H1 (cell line): ENCODE measurements at regions not wholly inside any gene's neighbourhood (a gene's known extent, or its start where the extent isn't known, plus 50 kb on each side); places are given as distances from the start of the nearest gene placed in this dataset.

Source experiments
- CTCF ChIA-PET: fragments of 300-600 bp; sonication (Branson Sonifier 250); formaldehyde crosslinking; loops from one replicate; lab custom pipeline; 2021; ENCODE audit not compliant: partially characterized antibody; lab: Charles Lee
- POLR2A ChIA-PET: fragments of 300-600 bp; sonication (Branson Sonifier 250); formaldehyde crosslinking; loops from one replicate; lab custom pipeline; 2021; ENCODE audit warnings: inconsistent platforms; ENCODE audit not compliant: partially characterized antibody; lab: Charles Lee
- DNase-seq, 2 experiments: peaks; one replicate each; pipeline versions ENCODE4 v3.0.0 to v3.0.0-alpha.2; 2010 to 2022; ENCODE audit warnings: low spot score in 2 of 2, low read depth in 1 of 2, mixed read lengths in 1 of 2
- FAIRE-seq: peaks from 2 replicates; lab custom pipeline; 2011; peaks lifted over from hg19 to GRCh38; lab: Jason Lieb, UNC
- H2AFZ ChIP-seq: 2 replicates; pipeline ENCODE4 v1.8.1; 2012; ENCODE audit warnings: low read length, inconsistent platforms
- H2AK5ac ChIP-seq: 2 replicates; pipeline ENCODE4 v1.6.1; 2013; ENCODE audit warnings: low read depth, low read length
- H2BK120ac ChIP-seq: replicated peaks from 2 replicates; pipeline ENCODE3; 2013; ENCODE audit warnings: low read depth, low read length, inconsistent platforms
- H2BK12ac ChIP-seq: 2 replicates; pipeline ENCODE4 v1.6.1; 2013; ENCODE audit warnings: low read depth, low read length
- H2BK15ac ChIP-seq: 2 replicates; pipeline ENCODE4 v1.6.1; 2013; ENCODE audit warnings: low read length
- H2BK20ac ChIP-seq: 2 replicates; pipeline ENCODE4 v1.6.1; 2013; ENCODE audit warnings: low read length
- H2BK5ac ChIP-seq: 2 replicates; pipeline ENCODE4 v1.6.1; 2013; ENCODE audit warnings: low read depth, low read length
- H3K14ac ChIP-seq: 2 replicates; pipeline ENCODE4 v1.6.1; 2013; ENCODE audit warnings: inconsistent platforms; ENCODE audit not compliant: insufficient read length
- H3K18ac ChIP-seq: 2 replicates; pipeline ENCODE4 v1.6.1; 2013; ENCODE audit warnings: low read length; ENCODE audit errors: extremely low read depth
- H3K23ac ChIP-seq: 2 replicates; pipeline ENCODE4 v1.6.1; 2013; ENCODE audit warnings: inconsistent platforms; ENCODE audit not compliant: insufficient read length
- H3K23me2 ChIP-seq: 2 replicates; pipeline ENCODE4 v1.6.1; 2013; ENCODE audit warnings: low read depth, low read length
- H3K27ac ChIP-seq: 2 replicates; pipeline ENCODE4 v1.6.1; 2011; ENCODE audit warnings: low read depth, low read length, inconsistent platforms
- H3K27me3 ChIP-seq, 4 experiments: replicated peaks in 1 of 4; 1 replicate in 1 of 4; 2 replicates in 3 of 4; pipeline versions ENCODE4 v1.6.1 to v1.8.1; 2011 to 2013; ENCODE audit warnings: low read length in 3 of 4, mild to moderate bottlenecking in 3 of 4, inconsistent platforms in 2 of 4, mixed read lengths in 2 of 4, moderate library complexity in 1 of 4; ENCODE audit not compliant: control insufficient read depth in 3 of 4, insufficient read depth in 3 of 4; ENCODE audit errors: extremely low read depth in 1 of 4
- H3K36me3 ChIP-seq, 4 experiments: 2 replicates each; pipeline versions ENCODE4 v1.6.1 to v1.8.1; 2011 to 2013; ENCODE audit warnings: mild to moderate bottlenecking in 4 of 4, low read length in 3 of 4, moderate library complexity in 2 of 4, control low read depth in 1 of 4, inconsistent platforms in 1 of 4; ENCODE audit not compliant: insufficient read depth in 4 of 4, control insufficient read depth in 2 of 4
- H3K4ac ChIP-seq: replicated peaks from 2 replicates; pipeline ENCODE3; 2013; ENCODE audit warnings: low read length, low read depth, mixed read lengths, inconsistent platforms; ENCODE audit not compliant: insufficient read length
- H3K4me1 ChIP-seq, 4 experiments: replicated peaks in 1 of 4; 1 replicate in 1 of 4; 2 replicates in 3 of 4; pipeline versions ENCODE4 v1.6.1 to v1.8.1; 2011 to 2013; ENCODE audit warnings: low read length in 3 of 4, inconsistent platforms in 2 of 4, mixed read lengths in 1 of 4; ENCODE audit not compliant: insufficient read depth in 4 of 4, control insufficient read depth in 3 of 4
- H3K4me2 ChIP-seq, 2 experiments: 2 replicates each; pipeline versions ENCODE4 v1.6.1 to v1.8.1; 2011 to 2013; ENCODE audit warnings: low read depth in 2 of 2, low read length in 2 of 2, control low read depth in 1 of 2, inconsistent platforms in 1 of 2, mild to moderate bottlenecking in 1 of 2; ENCODE audit not compliant: insufficient read depth in 1 of 2
- H3K4me3 ChIP-seq, 4 experiments: fragments of 200-600, 300-600 bp in 1 of 4; sonication (generic), shearing (Covaris generic), sonication (Bioruptor Twin) in 1 of 4; 2 replicates each; pipeline versions ENCODE4 v1.5.1 to v1.8.1; 2011 to 2016; ENCODE audit warnings: low read length in 4 of 4, low read depth in 3 of 4, control low read depth in 2 of 4, inconsistent platforms in 2 of 4, mild to moderate bottlenecking in 2 of 4, mixed read lengths in 1 of 4, moderate library complexity in 1 of 4; ENCODE audit not compliant: insufficient read depth in 2 of 4; ENCODE audit errors: extremely low read depth in 1 of 4
- H3K56ac ChIP-seq: replicated peaks from 2 replicates; pipeline ENCODE3; 2013; ENCODE audit warnings: low read depth, mild to moderate bottlenecking, mixed read lengths, low read length, inconsistent platforms; ENCODE audit not compliant: insufficient read length
- H3K79me1 ChIP-seq: 2 replicates; pipeline ENCODE4 v1.6.1; 2013; ENCODE audit warnings: low read depth, low read length, control low read depth
- H3K79me2 ChIP-seq, 2 experiments: 2 replicates each; pipeline versions ENCODE4 v1.6.1 to v1.8.1; 2012 to 2013; ENCODE audit warnings: low read length in 2 of 2, mild to moderate bottlenecking in 2 of 2, inconsistent platforms in 1 of 2; ENCODE audit not compliant: insufficient read depth in 2 of 2, control insufficient read depth in 1 of 2
- H3K9ac ChIP-seq, 4 experiments: replicated peaks in 1 of 4; 1 replicate in 1 of 4; 2 replicates in 3 of 4; pipeline versions ENCODE4 v1.6.1 to v1.8.1; 2011 to 2013; ENCODE audit warnings: low read depth in 3 of 4, low read length in 3 of 4, control low read depth in 2 of 4, mild to moderate bottlenecking in 2 of 4, moderate library complexity in 2 of 4, inconsistent platforms in 1 of 4; ENCODE audit errors: extremely low read depth in 1 of 4
- H3K9me3 ChIP-seq, 2 experiments: 2 replicates each; pipeline versions ENCODE4 v1.6.1 to v1.8.1; 2012 to 2013; ENCODE audit warnings: mild to moderate bottlenecking in 2 of 2, moderate library complexity in 2 of 2, control low read depth in 1 of 2, inconsistent platforms in 1 of 2, low read depth in 1 of 2, low read length in 1 of 2, mixed read lengths in 1 of 2; ENCODE audit not compliant: insufficient read depth in 2 of 2
- H4K20me1 ChIP-seq, 2 experiments: replicated peaks in 1 of 2; 2 replicates each; pipeline versions ENCODE3 to v1.8.1; 2011 to 2013; ENCODE audit warnings: inconsistent platforms in 2 of 2, low read length in 2 of 2, mild to moderate bottlenecking in 1 of 2; ENCODE audit not compliant: insufficient read depth in 2 of 2, control insufficient read depth in 1 of 2
- H4K5ac ChIP-seq: 2 replicates; pipeline ENCODE4 v1.6.1; 2013; ENCODE audit warnings: low read length, low read depth, mixed read lengths, inconsistent platforms; ENCODE audit not compliant: insufficient read length
- H4K8ac ChIP-seq: 2 replicates; pipeline ENCODE4 v1.8.0; 2013; ENCODE audit warnings: mild to moderate bottlenecking, moderate library complexity, low read length, inconsistent platforms; ENCODE audit not compliant: insufficient read depth; ENCODE audit errors: extremely low read depth
- H4K91ac ChIP-seq: replicated peaks from 2 replicates; pipeline ENCODE3; 2013; ENCODE audit warnings: low read length, mixed read lengths, inconsistent platforms; ENCODE audit not compliant: insufficient read length
- GABPA ChIP-seq: IDR thresholded peaks from 2 replicates; pipeline ENCODE4 v1.6.1; 2011; ENCODE audit warnings: mild to moderate bottlenecking, low read length, moderate library complexity, borderline replicate concordance; ENCODE audit not compliant: insufficient read depth
- POLR2A ChIP-seq, 2 experiments: IDR thresholded peaks; 1 replicate in 1 of 2; 2 replicates in 1 of 2; pipeline ENCODE4 v1.6.1; 2011; ENCODE audit warnings: low read depth in 2 of 2, low read length in 2 of 2, mild to moderate bottlenecking in 2 of 2; ENCODE audit errors: control extremely low read depth in 1 of 2
- RNF2 ChIP-seq: fragments of 200-900, 300-1000 bp; sonication (generic); IDR thresholded peaks from 2 replicates; pipeline ENCODE4 v1.7.1; 2016; ENCODE audit warnings: borderline replicate concordance, low read depth, mild to moderate bottlenecking, antibody characterized with exemption, low read length; ENCODE audit not compliant: poor library complexity, severe bottlenecking; ENCODE audit errors: missing control alignments
- SIN3A ChIP-seq, 2 experiments: IDR thresholded peaks in 1 of 2; conservative IDR thresholded peaks in 1 of 2; 2 replicates each; pipeline ENCODE4 v1.6.1; 2011 to 2012; ENCODE audit warnings: low read length in 2 of 2, improper control_type of control experiment in 1 of 2, low read depth in 1 of 2, mild to moderate bottlenecking in 1 of 2
- SP4 ChIP-seq: IDR thresholded peaks from 2 replicates; pipeline ENCODE4 v1.6.1; 2012; ENCODE audit warnings: low read length, inconsistent platforms
- TAF1 ChIP-seq: IDR thresholded peaks from 2 replicates; pipeline ENCODE4 v1.6.1; 2011; ENCODE audit warnings: mild to moderate bottlenecking, low read depth, low read length
- TEAD4 ChIP-seq: IDR thresholded peaks from 2 replicates; pipeline ENCODE4 v1.6.1; 2012; ENCODE audit warnings: low read depth, low read length, inconsistent platforms, mixed read lengths
- WGBS, 2 experiments: shearing (Covaris generic) in 1 of 2; methylation state at CpG; one replicate each; pipeline versions ENCODE4 v1.1.6 to v1.1.7; 2013 to 2015; ENCODE audit warnings: low lambda C conversion rate in 2 of 2, mixed read lengths in 2 of 2, inconsistent platforms in 1 of 2, low coverage in 1 of 2, missing lambda C conversion rate in 1 of 2; ENCODE audit not compliant: insufficient replicate concordance in 2 of 2, insufficient coverage in 1 of 2, insufficient read length in 1 of 2; ENCODE audit errors: extremely low coverage in 1 of 2, missing lambda C conversion rate in 1 of 2; 5-methylcytosine and 5-hydroxymethylcytosine counted together
- TF ChIP-seq, protein P1 (sequence below): IDR thresholded peaks from 2 replicates; pipeline ENCODE4 v1.6.1; 2012; ENCODE audit warnings: inconsistent platforms
- TF ChIP-seq, protein P2 (sequence below): IDR thresholded peaks from 2 replicates; pipeline ENCODE4 v1.6.1; 2012; ENCODE audit warnings: low read length, inconsistent platforms

DNA sequence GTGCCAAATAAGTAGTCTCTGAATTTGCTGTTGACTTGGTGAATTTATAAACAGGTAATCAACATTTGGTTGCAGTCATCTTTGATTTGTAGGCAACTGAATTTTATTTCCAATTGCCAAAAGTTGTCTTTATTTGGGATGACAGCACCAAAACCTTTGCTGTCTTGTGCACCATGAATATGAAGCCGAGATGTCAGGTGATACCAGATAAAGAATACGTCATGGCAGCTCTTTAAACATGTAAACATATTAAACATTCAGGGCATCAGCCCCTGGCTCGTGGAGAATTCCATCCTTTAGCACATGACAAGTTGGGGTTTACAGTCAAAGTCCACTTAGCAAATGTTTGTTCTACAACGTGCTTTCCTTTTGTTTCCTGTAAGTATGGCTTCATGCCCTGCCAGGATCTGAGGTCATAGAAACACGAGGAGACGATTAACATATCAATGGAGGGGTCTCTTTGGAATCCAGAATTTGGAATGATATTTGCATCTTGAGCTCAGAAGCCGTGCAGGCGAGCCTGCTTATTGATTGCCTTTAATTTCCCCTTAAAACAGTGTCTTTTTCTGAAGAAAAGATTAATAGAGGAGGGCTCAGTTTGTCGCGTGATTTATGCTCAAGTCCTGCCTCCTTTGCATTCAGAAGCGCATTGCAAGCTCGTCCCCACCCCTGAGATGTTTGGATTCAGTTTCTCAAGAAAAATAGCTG lies 170.2 kb upstream of the ZNF217 start:
- Histone ChIP-seq H3K79me1 (no peaks in the 10 kb centered on the region), H2AFZ (no peak overlapping the region), H3K23ac (no peak overlapping the region), H4K8ac (no peak overlapping the region), H3K4me2 (peak overlapping the region; percentile 33 to 65), H3K4me3 (peak overlapping the region in 1 of 4 experiments; percentile 19; a peak in 1 of 8 replicates), H3K18ac (peak overlapping the region; percentile 6; the same call in 1 of the 2 replicates), H3K36me3 (no peaks in the 10 kb centered on the region), H3K79me2 (no peaks in the 10 kb centered on the region), H4K91ac (peak overlapping the region; percentile 99), H3K27me3 (no peaks in the 10 kb centered on the region), H4K5ac (peak overlapping the region; percentile 49), H3K56ac (no peak overlapping the region), H3K27ac (peak overlapping the region; percentile 49; the same call in 1 of the 2 replicates), H2BK20ac (0 out of 2 replicates have a peak overlapping the region, but pooled peaks have one; percentile 8), H2BK15ac (no peak overlapping the region), H3K4me1 (peaks cover 10 to 26% (median 18%) of the 10 kb centered on the region in 4 experiments; a peak in 6 of 7 replicates), H3K9ac (peak overlapping the region in 2 of 4 experiments; percentile 34 to 39; a peak in 3 of 7 replicates), H2AK5ac (no peak overlapping the region), H3K9me3 (no peaks in the 10 kb centered on the region), H4K20me1 (no peaks in the 10 kb centered on the region), H2BK120ac (peak overlapping the region; percentile 100), H3K14ac (no peak overlapping the region), H2BK5ac (peak overlapping the region; percentile 88), H2BK12ac (peak overlapping the region; percentile 99; the same call in 1 of the 2 replicates), H3K23me2 (no peaks in the 10 kb centered on the region), H3K4ac (no peak overlapping the region)
- ChIA-PET CTCF (interaction anchor here (0.7 to 1.9 kb wide), 9 partner anchors 11 to 176 kb away, joined by 3 to 8 read pairs (median 4); no protein-coding TSS in a partner anchor), POLR2A (interaction anchor here (1.1 to 2.1 kb wide), 4 partner anchors 11 to 171 kb away, joined by 3 to 13 read pairs (median 4); no protein-coding TSS in a partner anchor)
- DNase-seq: peak; percentile 36 to 54
- 5% methylated on average over 12 of the region's 12 CpGs; no CpG with 5 or more reads in 1 of the 2 experiments for WGBS, 2 experiments
- FAIRE-seq: peak; percentile 87
- TF ChIP-seq, protein P1, sequence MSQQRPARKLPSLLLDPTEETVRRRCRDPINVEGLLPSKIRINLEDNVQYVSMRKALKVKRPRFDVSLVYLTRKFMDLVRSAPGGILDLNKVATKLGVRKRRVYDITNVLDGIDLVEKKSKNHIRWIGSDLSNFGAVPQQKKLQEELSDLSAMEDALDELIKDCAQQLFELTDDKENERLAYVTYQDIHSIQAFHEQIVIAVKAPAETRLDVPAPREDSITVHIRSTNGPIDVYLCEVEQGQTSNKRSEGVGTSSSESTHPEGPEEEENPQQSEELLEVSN: peak; percentile 34; the same call in 1 of the 2 replicates
- TF ChIP-seq RNF2: no peak
- no peak for TF ChIP-seq GABPA
- no peak for TF ChIP-seq SP4
- TF ChIP-seq, protein P2, sequence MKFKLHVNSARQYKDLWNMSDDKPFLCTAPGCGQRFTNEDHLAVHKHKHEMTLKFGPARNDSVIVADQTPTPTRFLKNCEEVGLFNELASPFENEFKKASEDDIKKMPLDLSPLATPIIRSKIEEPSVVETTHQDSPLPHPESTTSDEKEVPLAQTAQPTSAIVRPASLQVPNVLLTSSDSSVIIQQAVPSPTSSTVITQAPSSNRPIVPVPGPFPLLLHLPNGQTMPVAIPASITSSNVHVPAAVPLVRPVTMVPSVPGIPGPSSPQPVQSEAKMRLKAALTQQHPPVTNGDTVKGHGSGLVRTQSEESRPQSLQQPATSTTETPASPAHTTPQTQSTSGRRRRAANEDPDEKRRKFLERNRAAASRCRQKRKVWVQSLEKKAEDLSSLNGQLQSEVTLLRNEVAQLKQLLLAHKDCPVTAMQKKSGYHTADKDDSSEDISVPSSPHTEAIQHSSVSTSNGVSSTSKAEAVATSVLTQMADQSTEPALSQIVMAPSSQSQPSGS: peak; percentile 92
- TF ChIP-seq TEAD4: no peak
- TF ChIP-seq TAF1: no peak
- peak in 1 of 2 experiments; percentile 39; a peak in 1 of 3 replicates for TF ChIP-seq POLR2A (IDR thresholded peaks at IDR 0.05; ENCODE audit: control extremely low read depth in 1 of 2, low read depth in 2 of 2, low read length in 2 of 2)
- peak in 1 of 2 experiments; percentile 68; a peak in 1 of 4 replicates for TF ChIP-seq SIN3A (conservative IDR thresholded peaks at IDR 0.05 in 1 of 2, IDR thresholded peaks at IDR 0.05 in 1 of 2; ENCODE audit: low read depth in 1 of 2, low read length in 2 of 2)
